DND-41 (cell line): ENCODE measurements at regions not wholly inside any gene's neighbourhood (a gene's known extent, or its start where the extent isn't known, plus 50 kb on each side); places are given as distances from the start of the nearest gene placed in this dataset.

Experiments used
- EZH2 ChIP-seq: IDR thresholded peaks from 3 replicates; pipeline ENCODE4 v1.6.1; 2012; ENCODE audit warnings: borderline replicate concordance, low read depth, mild to moderate bottlenecking, moderate library complexity, low read length, inconsistent platforms; ENCODE audit not compliant: severe bottlenecking
- TF ChIP-seq, protein P1 (sequence below): IDR thresholded peaks from 2 replicates; pipeline ENCODE4 v1.5.1; 2012; ENCODE audit warnings: borderline replicate concordance, low read length, moderate library complexity, mild to moderate bottlenecking; ENCODE audit not compliant: poor library complexity, severe bottlenecking; ENCODE audit errors: extremely low read depth

DNA sequence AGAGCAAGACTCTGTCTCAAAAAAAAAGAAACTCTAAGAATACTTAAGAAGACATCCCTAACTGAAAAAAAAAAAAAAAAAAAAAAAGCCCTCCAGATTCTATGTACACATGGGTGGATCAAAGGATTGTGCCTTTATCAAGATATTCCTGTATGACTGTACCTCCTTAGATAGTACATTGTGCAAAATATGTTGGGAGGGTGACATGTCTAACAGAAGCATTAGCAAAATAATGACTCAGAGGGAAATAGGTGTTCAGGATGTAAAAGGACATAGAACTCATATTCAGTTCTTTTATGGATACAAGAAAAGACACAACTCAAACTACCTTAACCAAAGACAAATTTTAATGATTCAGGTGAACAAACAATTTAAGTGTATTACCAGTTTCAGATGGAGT is 269.8 kb upstream of the KAZN start:
- TF ChIP-seq, protein P1, sequence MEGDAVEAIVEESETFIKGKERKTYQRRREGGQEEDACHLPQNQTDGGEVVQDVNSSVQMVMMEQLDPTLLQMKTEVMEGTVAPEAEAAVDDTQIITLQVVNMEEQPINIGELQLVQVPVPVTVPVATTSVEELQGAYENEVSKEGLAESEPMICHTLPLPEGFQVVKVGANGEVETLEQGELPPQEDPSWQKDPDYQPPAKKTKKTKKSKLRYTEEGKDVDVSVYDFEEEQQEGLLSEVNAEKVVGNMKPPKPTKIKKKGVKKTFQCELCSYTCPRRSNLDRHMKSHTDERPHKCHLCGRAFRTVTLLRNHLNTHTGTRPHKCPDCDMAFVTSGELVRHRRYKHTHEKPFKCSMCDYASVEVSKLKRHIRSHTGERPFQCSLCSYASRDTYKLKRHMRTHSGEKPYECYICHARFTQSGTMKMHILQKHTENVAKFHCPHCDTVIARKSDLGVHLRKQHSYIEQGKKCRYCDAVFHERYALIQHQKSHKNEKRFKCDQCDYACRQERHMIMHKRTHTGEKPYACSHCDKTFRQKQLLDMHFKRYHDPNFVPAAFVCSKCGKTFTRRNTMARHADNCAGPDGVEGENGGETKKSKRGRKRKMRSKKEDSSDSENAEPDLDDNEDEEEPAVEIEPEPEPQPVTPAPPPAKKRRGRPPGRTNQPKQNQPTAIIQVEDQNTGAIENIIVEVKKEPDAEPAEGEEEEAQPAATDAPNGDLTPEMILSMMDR, result no peak
- TF ChIP-seq EZH2, result no peak
